ENCODE measurements at regions not wholly inside any gene's neighbourhood (a gene's known extent, or its start where the extent isn't known, plus 50 kb on each side); places are given as distances from the start of the nearest gene placed in this dataset.

DNA sequence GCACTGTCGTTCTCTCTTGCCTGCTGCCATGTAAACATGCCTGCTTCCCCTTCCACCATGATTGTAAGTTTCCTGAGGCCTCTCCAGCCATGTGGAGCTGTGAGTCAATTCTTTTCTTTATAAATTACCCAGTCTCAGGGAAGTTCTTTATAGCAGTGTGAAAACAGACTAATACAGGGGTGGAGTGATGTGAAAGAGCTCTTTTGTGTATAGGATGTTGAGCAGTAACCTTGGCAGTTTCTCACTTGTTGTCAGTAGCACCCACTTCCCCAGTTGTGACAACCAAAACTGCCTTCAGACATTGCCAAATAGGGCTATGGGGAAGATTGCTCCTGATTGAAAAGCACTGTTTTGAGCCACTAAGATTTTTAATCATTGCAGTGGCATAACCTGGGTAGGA, 552.2 kb upstream of the ZNF462 start:
- TF ChIP-seq, protein P1, sequence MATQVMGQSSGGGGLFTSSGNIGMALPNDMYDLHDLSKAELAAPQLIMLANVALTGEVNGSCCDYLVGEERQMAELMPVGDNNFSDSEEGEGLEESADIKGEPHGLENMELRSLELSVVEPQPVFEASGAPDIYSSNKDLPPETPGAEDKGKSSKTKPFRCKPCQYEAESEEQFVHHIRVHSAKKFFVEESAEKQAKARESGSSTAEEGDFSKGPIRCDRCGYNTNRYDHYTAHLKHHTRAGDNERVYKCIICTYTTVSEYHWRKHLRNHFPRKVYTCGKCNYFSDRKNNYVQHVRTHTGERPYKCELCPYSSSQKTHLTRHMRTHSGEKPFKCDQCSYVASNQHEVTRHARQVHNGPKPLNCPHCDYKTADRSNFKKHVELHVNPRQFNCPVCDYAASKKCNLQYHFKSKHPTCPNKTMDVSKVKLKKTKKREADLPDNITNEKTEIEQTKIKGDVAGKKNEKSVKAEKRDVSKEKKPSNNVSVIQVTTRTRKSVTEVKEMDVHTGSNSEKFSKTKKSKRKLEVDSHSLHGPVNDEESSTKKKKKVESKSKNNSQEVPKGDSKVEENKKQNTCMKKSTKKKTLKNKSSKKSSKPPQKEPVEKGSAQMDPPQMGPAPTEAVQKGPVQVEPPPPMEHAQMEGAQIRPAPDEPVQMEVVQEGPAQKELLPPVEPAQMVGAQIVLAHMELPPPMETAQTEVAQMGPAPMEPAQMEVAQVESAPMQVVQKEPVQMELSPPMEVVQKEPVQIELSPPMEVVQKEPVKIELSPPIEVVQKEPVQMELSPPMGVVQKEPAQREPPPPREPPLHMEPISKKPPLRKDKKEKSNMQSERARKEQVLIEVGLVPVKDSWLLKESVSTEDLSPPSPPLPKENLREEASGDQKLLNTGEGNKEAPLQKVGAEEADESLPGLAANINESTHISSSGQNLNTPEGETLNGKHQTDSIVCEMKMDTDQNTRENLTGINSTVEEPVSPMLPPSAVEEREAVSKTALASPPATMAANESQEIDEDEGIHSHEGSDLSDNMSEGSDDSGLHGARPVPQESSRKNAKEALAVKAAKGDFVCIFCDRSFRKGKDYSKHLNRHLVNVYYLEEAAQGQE (IDR thresholded peaks at IDR 0.05; ENCODE audit: insufficient read depth in 1 of 2, low read depth in 2 of 2, low read length in 2 of 2): no peak
- no peak for TF ChIP-seq POLR2AphosphoS5 (IDR thresholded peaks at IDR 0.05; ENCODE audit: low read depth, low read length)

Measured in PFSK-1 (cell line).